ENCODE measurements at regions not wholly inside any gene's neighbourhood (a gene's known extent, or its start where the extent isn't known, plus 50 kb on each side); places are given as distances from the start of the nearest gene placed in this dataset.

DNA sequence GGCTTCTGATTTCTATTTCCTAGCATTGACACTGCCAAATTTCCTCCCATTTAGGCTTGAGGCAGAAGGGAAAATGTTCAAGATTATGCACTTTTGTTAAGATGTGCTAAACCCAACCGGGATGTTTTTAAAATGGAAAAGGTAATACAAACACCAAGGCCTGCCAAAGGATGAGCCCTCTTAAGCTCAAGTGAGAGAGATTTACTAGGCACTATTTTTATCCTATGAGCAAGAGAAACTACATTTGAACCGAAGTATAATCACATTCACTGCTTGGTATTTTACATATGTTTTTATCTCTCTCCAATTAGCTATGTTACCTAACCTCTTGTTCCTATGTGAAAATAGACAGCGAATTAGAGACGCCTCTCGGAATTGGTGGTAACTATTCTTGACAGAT lies 295.8 kb downstream of the GABRB3 start:
- Mint-ChIP-seq H3K4me3 (ENCODE audit: unreplicated experiment) (no peak overlapping the region), H3K27ac (ENCODE audit: unreplicated experiment) (no peak overlapping the region), H3K4me1 (ENCODE audit: low read depth, unreplicated experiment) (peaks cover 4% of the 10 kb centered on the region), H3K27me3 (ENCODE audit: unreplicated experiment) (no peaks in the 10 kb centered on the region), H3K36me3 (ENCODE audit: unreplicated experiment) (peaks cover 6% of the 10 kb centered on the region), H3K9me3 (ENCODE audit: unreplicated experiment) (no peaks in the 10 kb centered on the region)
- no peak for DNase-seq
- TF ChIP-seq, protein P1, sequence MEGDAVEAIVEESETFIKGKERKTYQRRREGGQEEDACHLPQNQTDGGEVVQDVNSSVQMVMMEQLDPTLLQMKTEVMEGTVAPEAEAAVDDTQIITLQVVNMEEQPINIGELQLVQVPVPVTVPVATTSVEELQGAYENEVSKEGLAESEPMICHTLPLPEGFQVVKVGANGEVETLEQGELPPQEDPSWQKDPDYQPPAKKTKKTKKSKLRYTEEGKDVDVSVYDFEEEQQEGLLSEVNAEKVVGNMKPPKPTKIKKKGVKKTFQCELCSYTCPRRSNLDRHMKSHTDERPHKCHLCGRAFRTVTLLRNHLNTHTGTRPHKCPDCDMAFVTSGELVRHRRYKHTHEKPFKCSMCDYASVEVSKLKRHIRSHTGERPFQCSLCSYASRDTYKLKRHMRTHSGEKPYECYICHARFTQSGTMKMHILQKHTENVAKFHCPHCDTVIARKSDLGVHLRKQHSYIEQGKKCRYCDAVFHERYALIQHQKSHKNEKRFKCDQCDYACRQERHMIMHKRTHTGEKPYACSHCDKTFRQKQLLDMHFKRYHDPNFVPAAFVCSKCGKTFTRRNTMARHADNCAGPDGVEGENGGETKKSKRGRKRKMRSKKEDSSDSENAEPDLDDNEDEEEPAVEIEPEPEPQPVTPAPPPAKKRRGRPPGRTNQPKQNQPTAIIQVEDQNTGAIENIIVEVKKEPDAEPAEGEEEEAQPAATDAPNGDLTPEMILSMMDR (IDR thresholded peaks at IDR 0.05; ENCODE audit: partially characterized antibody, unreplicated experiment): no peak

DNA sequence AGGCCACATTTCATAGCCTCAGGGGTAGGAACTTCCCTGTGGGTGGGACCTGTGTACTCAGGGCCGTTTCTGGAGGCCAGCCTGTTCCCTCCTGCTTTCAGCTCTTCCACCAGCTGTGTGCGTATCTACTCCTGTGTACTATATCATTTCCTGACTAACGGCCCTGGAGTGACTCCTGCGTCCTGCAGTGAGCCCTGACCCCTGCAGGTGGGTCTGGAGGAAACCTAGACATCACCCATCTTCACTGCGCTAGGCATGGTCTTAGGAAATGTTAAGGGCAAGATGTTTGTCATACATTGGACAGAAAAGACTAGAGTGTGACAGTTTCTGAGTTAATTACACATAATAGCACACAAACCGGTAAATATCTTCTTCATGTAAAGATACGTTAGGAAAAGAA lies 297.3 kb downstream of the GABRB3 start:
- Mint-ChIP-seq H3K27me3 (ENCODE audit: unreplicated experiment) (no peaks in the 10 kb centered on the region), H3K4me3 (ENCODE audit: unreplicated experiment) (no peak overlapping the region), H3K27ac (ENCODE audit: unreplicated experiment) (no peak overlapping the region), H3K36me3 (ENCODE audit: unreplicated experiment) (peaks cover 6% of the 10 kb centered on the region), H3K4me1 (ENCODE audit: low read depth, unreplicated experiment) (peaks cover 4% of the 10 kb centered on the region), H3K9me3 (ENCODE audit: unreplicated experiment) (peaks cover under 1% of the 10 kb centered on the region)
- TF ChIP-seq, protein P1 (IDR thresholded peaks at IDR 0.05; ENCODE audit: partially characterized antibody, unreplicated experiment): no peak
- no peak for DNase-seq

DNA sequence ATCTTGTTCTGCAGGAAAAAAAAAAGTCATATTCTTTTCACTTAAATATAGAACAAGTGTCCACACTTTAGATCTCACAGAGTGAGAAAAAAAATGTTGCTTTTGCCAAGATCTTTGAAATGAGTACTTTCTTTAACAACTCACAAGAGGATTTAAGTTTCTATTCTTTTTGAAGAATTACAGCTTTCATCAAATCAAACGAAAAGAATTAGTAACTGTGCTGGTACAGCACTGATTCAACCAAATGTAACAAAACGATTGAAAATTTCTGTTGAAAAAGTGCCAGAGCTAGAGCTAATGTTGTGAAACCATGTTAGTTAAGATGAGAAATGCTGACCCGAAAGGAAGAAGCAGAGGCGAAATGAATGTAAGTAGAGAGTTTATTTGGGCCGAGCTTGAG lies 300.2 kb downstream of the GABRB3 start:
- Mint-ChIP-seq H3K4me1 (ENCODE audit: low read depth, unreplicated experiment) (peaks cover under 1% of the 10 kb centered on the region), H3K36me3 (ENCODE audit: unreplicated experiment) (peaks cover 6% of the 10 kb centered on the region), H3K27me3 (ENCODE audit: unreplicated experiment) (peaks cover 2% of the 10 kb centered on the region), H3K27ac (ENCODE audit: unreplicated experiment) (no peak overlapping the region), H3K4me3 (ENCODE audit: unreplicated experiment) (no peak overlapping the region), H3K9me3 (ENCODE audit: unreplicated experiment) (peaks cover 2% of the 10 kb centered on the region)
- TF ChIP-seq, protein P1 (IDR thresholded peaks at IDR 0.05; ENCODE audit: partially characterized antibody, unreplicated experiment): no peak
- DNase-seq: no peak

DNA sequence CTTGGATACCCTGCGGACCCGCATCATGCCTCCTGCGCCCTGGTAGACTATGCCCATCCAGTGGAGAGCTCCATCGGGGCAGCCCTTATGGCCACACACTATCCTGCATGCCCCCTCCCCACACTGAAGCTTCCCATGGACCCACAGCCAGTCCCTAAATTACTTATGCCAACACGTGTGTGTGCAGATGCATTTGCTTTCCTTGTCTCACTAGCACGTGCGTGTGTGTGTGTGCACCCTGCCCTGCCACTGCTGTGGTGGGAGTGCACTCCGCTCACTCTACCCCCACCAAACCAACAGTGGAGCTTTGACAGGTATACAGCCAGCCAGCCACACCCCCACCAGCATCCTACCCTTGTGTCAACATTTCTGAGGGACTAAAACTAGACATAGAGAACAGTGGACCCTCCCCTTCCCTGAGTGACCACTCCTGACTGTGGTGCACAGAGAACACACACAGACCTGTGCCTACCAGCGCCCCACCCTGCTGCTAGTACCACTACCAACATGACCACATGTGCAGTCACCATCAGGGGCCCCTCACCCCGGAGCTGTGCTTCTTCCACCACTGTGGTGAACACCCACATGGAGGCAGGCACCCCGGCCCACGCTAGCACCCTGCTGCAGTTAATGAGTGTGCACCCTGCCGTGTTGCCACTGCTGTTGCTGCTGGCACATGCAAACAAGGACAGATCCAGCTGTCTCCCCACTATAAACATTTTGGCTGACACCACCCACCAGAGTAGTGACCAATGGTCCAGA lies 310.8 kb downstream of the GABRB3 start:
- TF ChIP-seq, protein P1 (IDR thresholded peaks at IDR 0.05; ENCODE audit: partially characterized antibody, unreplicated experiment): no peak
- H3K27ac Mint-ChIP-seq (ENCODE audit: unreplicated experiment): no peak overlapping the region
- peaks cover 5% of the 10 kb centered on the region for H3K9me3 Mint-ChIP-seq (ENCODE audit: unreplicated experiment)
- no peak for DNase-seq
- H3K27me3 Mint-ChIP-seq (ENCODE audit: unreplicated experiment): peaks cover 2% of the 10 kb centered on the region
- H3K4me1 Mint-ChIP-seq (ENCODE audit: low read depth, unreplicated experiment): no peaks in the 10 kb centered on the region
- no peak overlapping the region for H3K4me3 Mint-ChIP-seq (ENCODE audit: unreplicated experiment)
- peaks cover 18% of the 10 kb centered on the region for H3K36me3 Mint-ChIP-seq (ENCODE audit: unreplicated experiment)

DNA sequence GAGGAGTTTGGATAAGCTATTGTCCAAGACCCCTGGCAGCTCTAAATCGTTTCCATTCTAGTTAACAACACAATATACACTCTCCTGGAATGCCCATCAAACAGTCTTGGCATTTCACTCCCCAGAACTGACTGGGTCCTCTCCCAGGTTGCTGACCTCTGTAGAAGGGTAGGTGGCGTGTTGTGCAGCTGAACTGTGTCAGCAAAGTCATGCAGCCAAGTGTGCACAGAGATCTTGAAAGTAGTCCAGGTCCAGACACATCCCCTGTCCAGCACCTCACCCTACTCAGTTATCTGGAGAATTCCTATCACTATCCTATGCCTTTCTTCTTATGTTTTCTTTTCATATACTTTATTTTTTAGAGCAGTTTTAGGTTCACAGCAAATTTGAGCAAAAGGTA lies 312.7 kb downstream of the GABRB3 start:
- Mint-ChIP-seq H3K4me3 (ENCODE audit: unreplicated experiment) (no peak overlapping the region), H3K36me3 (ENCODE audit: unreplicated experiment) (peaks cover 17% of the 10 kb centered on the region), H3K4me1 (ENCODE audit: low read depth, unreplicated experiment) (no peaks in the 10 kb centered on the region), H3K27ac (ENCODE audit: unreplicated experiment) (no peak overlapping the region), H3K27me3 (ENCODE audit: unreplicated experiment) (peaks cover 2% of the 10 kb centered on the region), H3K9me3 (ENCODE audit: unreplicated experiment) (peaks cover 5% of the 10 kb centered on the region)
- TF ChIP-seq, protein P1 (IDR thresholded peaks at IDR 0.05; ENCODE audit: partially characterized antibody, unreplicated experiment): no peak
- no peak for DNase-seq
